K562 (cell line): ENCODE measurements at regions not wholly inside any gene's neighbourhood (a gene's known extent, or its start where the extent isn't known, plus 50 kb on each side); places are given as distances from the start of the nearest gene placed in this dataset.

Source experiments
- ZKSCAN1 ChIP-seq: fragments of 150-350 bp; IDR thresholded peaks from 2 replicates; pipeline ENCODE4 v1.6.1; 2016; ENCODE audit warnings: low read depth, low read length
- ZNF507 ChIP-seq: conservative IDR thresholded peaks from 2 replicates; pipeline ENCODE4 v1.6.1; 2017; ENCODE audit warnings: missing genetic modification characterization, missing compliant biosample characterization
- TF ChIP-seq, protein P1 (sequence below), 3 experiments: IDR thresholded peaks in 2 of 3; conservative IDR thresholded peaks in 1 of 3; 2 replicates each; pipeline ENCODE4 v1.5.1; 2011 to 2012; ENCODE audit warnings: low read length in 3 of 3, mild to moderate bottlenecking in 3 of 3, control low read depth in 2 of 3, improper control_type of control experiment in 1 of 3, inconsistent platforms in 1 of 3, low read depth in 1 of 3, mixed read lengths in 1 of 3, moderate library complexity in 1 of 3; ENCODE audit not compliant: insufficient read depth in 2 of 3

DNA sequence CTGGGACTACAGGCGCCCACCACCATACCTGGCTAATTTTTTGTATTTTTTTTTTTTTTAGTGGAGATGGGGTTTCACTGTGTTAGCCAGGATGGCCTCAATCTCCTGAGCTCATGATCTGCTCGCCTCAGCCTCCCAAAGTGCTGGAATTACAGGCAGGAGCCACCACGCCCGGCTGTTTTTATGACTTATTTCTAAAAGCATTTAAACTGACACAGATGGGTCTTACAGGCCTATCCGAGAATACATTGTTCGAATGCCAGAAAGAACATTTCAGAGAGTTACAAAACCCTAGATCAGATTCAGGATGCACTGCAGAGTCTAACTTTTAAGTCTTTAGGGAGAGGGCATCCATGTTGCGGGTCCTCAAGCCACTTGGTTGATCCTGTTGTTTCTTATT lies 234.7 kb upstream of the MAF start:
- TF ChIP-seq, protein P1, sequence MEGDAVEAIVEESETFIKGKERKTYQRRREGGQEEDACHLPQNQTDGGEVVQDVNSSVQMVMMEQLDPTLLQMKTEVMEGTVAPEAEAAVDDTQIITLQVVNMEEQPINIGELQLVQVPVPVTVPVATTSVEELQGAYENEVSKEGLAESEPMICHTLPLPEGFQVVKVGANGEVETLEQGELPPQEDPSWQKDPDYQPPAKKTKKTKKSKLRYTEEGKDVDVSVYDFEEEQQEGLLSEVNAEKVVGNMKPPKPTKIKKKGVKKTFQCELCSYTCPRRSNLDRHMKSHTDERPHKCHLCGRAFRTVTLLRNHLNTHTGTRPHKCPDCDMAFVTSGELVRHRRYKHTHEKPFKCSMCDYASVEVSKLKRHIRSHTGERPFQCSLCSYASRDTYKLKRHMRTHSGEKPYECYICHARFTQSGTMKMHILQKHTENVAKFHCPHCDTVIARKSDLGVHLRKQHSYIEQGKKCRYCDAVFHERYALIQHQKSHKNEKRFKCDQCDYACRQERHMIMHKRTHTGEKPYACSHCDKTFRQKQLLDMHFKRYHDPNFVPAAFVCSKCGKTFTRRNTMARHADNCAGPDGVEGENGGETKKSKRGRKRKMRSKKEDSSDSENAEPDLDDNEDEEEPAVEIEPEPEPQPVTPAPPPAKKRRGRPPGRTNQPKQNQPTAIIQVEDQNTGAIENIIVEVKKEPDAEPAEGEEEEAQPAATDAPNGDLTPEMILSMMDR (IDR thresholded peaks at IDR 0.05 in 2 of 3, conservative IDR thresholded peaks at IDR 0.05 in 1 of 3; ENCODE audit: insufficient read depth in 2 of 3, low read depth in 1 of 3, low read length in 3 of 3) = no peak
- TF ChIP-seq ZNF507 (tag) (no peak), ZKSCAN1 (no peak)
